ENCODE measurements at regions not wholly inside any gene's neighbourhood (a gene's known extent, or its start where the extent isn't known, plus 50 kb on each side); places are given as distances from the start of the nearest gene placed in this dataset.
"Not testable (repeated sequence)": the region's sequence is repeated elsewhere in the genome, so short reads cannot be mapped to it uniquely, and the experiment has no call there.

DNA sequence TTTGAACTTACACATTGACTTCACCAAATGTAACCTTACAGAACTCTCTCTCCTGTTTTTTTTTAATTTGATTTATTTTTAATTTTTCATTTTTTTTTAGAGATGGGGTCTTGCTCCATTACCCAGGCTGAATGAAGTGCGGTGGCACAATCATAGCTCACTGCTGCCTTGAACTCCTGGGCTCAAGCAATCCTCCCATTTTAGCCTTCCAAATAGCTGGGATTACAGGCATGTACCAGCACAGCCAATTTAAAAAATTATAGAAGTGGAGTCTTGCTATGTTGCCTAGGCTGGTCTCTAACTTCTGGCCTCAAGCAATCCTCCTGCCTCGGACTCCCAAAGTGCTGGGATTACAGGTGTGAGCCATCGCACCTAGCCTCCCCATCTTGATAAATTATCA, 2889.7 kb upstream of the OR11H1 start:
- intact Hi-C loops (cut with DNase I); DNase-seq (ENCODE audit: low spot score): not testable (repeated sequence)
